Effector memory CD8-positive, alpha-beta T cell (primary cell): ENCODE measurements at regions not wholly inside any gene's neighbourhood (a gene's known extent, or its start where the extent isn't known, plus 50 kb on each side); places are given as distances from the start of the nearest gene placed in this dataset.
"Not testable (repeated sequence)": the region's sequence is repeated elsewhere in the genome, so short reads cannot be mapped to it uniquely, and the experiment has no call there.

Source experiments
- ATAC-seq: fragments of 150-1000 bp; cut with Tn5 transposase; replicated peaks from 2 replicates; pipeline ENCODE4 v1.10.0; 2021; ENCODE audit warnings: mild to moderate bottlenecking, moderate library complexity
- DNase-seq, 3 experiments: peaks; one replicate each; pipeline ENCODE4 v3.0.0; 2021
- H3K27ac Mint-ChIP-seq, 2 donors: one replicate each; pipeline ENCODE4 v1.8.0; 2022; ENCODE audit warnings: mild to moderate bottlenecking in 2 of 2, mixed read lengths in 2 of 2, moderate library complexity in 2 of 2
- H3K27me3 Mint-ChIP-seq, 2 donors: one replicate each; pipeline ENCODE4 v1.8.0; 2022; ENCODE audit warnings: mixed read lengths in 2 of 2
- H3K36me3 Mint-ChIP-seq: one replicate; pipeline ENCODE4 v1.8.0; 2022; ENCODE audit warnings: mild to moderate bottlenecking, moderate library complexity, mixed read lengths; ENCODE audit not compliant: insufficient read depth
- H3K4me1 Mint-ChIP-seq, 2 donors: one replicate each; pipeline ENCODE4 v1.8.0; 2022; ENCODE audit warnings: low read depth in 2 of 2, mixed read lengths in 2 of 2
- H3K4me3 Mint-ChIP-seq, 2 donors: one replicate each; pipeline ENCODE4 v1.8.0; 2022; ENCODE audit warnings: mild to moderate bottlenecking in 2 of 2, mixed read lengths in 2 of 2, moderate library complexity in 2 of 2
- H3K9me3 Mint-ChIP-seq, 2 donors: one replicate each; pipeline ENCODE4 v1.8.0; 2022; ENCODE audit warnings: mixed read lengths in 2 of 2

GRCh38 chr2:238722883-238723282 is 125.0 kb upstream of the TWIST2 start:
- H3K4me1 Mint-ChIP-seq: no peaks in the 10 kb centered on the region
- ATAC-seq (no peak), DNase-seq (no peak)
- peaks cover 27 to 50% of the 10 kb centered on the region in 2 donors for H3K27me3 Mint-ChIP-seq
- H3K27ac Mint-ChIP-seq: no peak overlapping the region
- H3K4me3 Mint-ChIP-seq: no peak overlapping the region
- H3K9me3 Mint-ChIP-seq: peaks cover 0 to 2% of the 10 kb centered on the region in 2 donors
- H3K36me3 Mint-ChIP-seq: peaks cover 3% of the 10 kb centered on the region

GRCh38 chr2:238723740-238724320 is 124.1 kb upstream of the TWIST2 start:
- H3K27ac Mint-ChIP-seq: not testable (repeated sequence)

GRCh38 chr2:238724728-238725127 is 123.2 kb upstream of the TWIST2 start:
- H3K27me3 Mint-ChIP-seq: peaks cover 27 to 68% of the 10 kb centered on the region in 2 donors
- no peak overlapping the region for H3K4me3 Mint-ChIP-seq
- ATAC-seq (no peak), DNase-seq (no peak)
- H3K27ac Mint-ChIP-seq: no peak overlapping the region
- no peaks in the 10 kb centered on the region for H3K4me1 Mint-ChIP-seq
- peaks cover 0 to 2% of the 10 kb centered on the region in 2 donors for H3K9me3 Mint-ChIP-seq
- peaks cover 3% of the 10 kb centered on the region for H3K36me3 Mint-ChIP-seq

More at GRCh38 chr2:238723740-238724320, 124.1 kb upstream of the TWIST2 start:
- not testable (repeated sequence) for H3K4me3 Mint-ChIP-seq, H3K4me1 Mint-ChIP-seq, DNase-seq, ATAC-seq, H3K9me3 Mint-ChIP-seq, H3K36me3 Mint-ChIP-seq
- H3K27me3 Mint-ChIP-seq: peaks cover 27 to 59% of the 10 kb centered on the region in 2 donors

- Mint-ChIP-seq H3K9me3 (peaks cover 0 to 2% of the 10 kb centered on the region in 2 donors), H3K27me3 (peaks cover 27 to 71% of the 10 kb centered on the region in 2 donors), H3K4me3 (no peak overlapping the region), H3K4me1 (no peaks in the 10 kb centered on the region), H3K36me3 (peaks cover 3% of the 10 kb centered on the region), H3K27ac (no peak overlapping the region)
- DNase-seq (no peak), ATAC-seq (no peak)
Observed at GRCh38 chr2:238725298-238725697, 122.6 kb upstream of the TWIST2 start.

GRCh38 chr2:238726670-238727584 is 121.0 kb upstream of the TWIST2 start:
- ATAC-seq: no peak
- H3K9me3 Mint-ChIP-seq: peaks cover 0 to 2% of the 10 kb centered on the region in 2 donors
- peaks cover 3% of the 10 kb centered on the region for H3K36me3 Mint-ChIP-seq
- H3K4me1 Mint-ChIP-seq: no peaks in the 10 kb centered on the region
- peaks cover 27 to 66% of the 10 kb centered on the region in 2 donors for H3K27me3 Mint-ChIP-seq
- no peak overlapping the region for H3K4me3 Mint-ChIP-seq
- H3K27ac Mint-ChIP-seq: no peak overlapping the region
- DNase-seq: no peak

- H3K4me3 Mint-ChIP-seq: no peak overlapping the region
- DNase-seq (no peak), ATAC-seq (no peak)
- peaks cover 27 to 66% of the 10 kb centered on the region in 2 donors for H3K27me3 Mint-ChIP-seq
- H3K9me3 Mint-ChIP-seq: no peaks in the 10 kb centered on the region
- peaks cover 3% of the 10 kb centered on the region for H3K36me3 Mint-ChIP-seq
- no peak overlapping the region for H3K27ac Mint-ChIP-seq
- no peaks in the 10 kb centered on the region for H3K4me1 Mint-ChIP-seq
Observed at GRCh38 chr2:238727585-238728329, 120.1 kb upstream of the TWIST2 start.

- Mint-ChIP-seq H3K27ac (no peak overlapping the region), H3K36me3 (no peaks in the 10 kb centered on the region), H3K4me1 (no peaks in the 10 kb centered on the region), H3K27me3 (peaks cover 27 to 62% of the 10 kb centered on the region in 2 donors), H3K9me3 (no peaks in the 10 kb centered on the region), H3K4me3 (no peak overlapping the region)
- no peak for ATAC-seq
- no peak for DNase-seq
Observed at GRCh38 chr2:238728330-238729260, 119.3 kb upstream of the TWIST2 start.

- Mint-ChIP-seq H3K4me1 (no peaks in the 10 kb centered on the region), H3K27me3 (peaks cover 25 to 59% of the 10 kb centered on the region in 2 donors), H3K4me3 (no peak overlapping the region), H3K27ac (no peak overlapping the region), H3K9me3 (no peaks in the 10 kb centered on the region), H3K36me3 (no peaks in the 10 kb centered on the region)
- ATAC-seq (no peak), DNase-seq (no peak)
Observed at GRCh38 chr2:238729261-238729935, 118.5 kb upstream of the TWIST2 start.

GRCh38 chr2:238730001-238730669 is 117.8 kb upstream of the TWIST2 start:
- Mint-ChIP-seq H3K27me3 (peaks cover 23 to 52% of the 10 kb centered on the region in 2 donors), H3K27ac (no peak overlapping the region), H3K4me3 (no peak overlapping the region), H3K4me1 (no peaks in the 10 kb centered on the region), H3K36me3 (no peaks in the 10 kb centered on the region), H3K9me3 (no peaks in the 10 kb centered on the region)
- no peak for ATAC-seq
- DNase-seq: no peak

- Mint-ChIP-seq H3K4me1 (no peaks in the 10 kb centered on the region), H3K9me3 (no peaks in the 10 kb centered on the region), H3K36me3 (no peaks in the 10 kb centered on the region), H3K27me3 (peaks cover 22 to 44% of the 10 kb centered on the region in 2 donors), H3K27ac (no peak overlapping the region), H3K4me3 (no peak overlapping the region)
- DNase-seq: no peak
- ATAC-seq: no peak
Observed at GRCh38 chr2:238730881-238731280, 117.0 kb upstream of the TWIST2 start.

GRCh38 chr2:238731961-238732360 is 115.9 kb upstream of the TWIST2 start:
- H3K4me1 Mint-ChIP-seq: no peaks in the 10 kb centered on the region
- DNase-seq: no peak
- H3K36me3 Mint-ChIP-seq: no peaks in the 10 kb centered on the region
- H3K9me3 Mint-ChIP-seq: no peaks in the 10 kb centered on the region
- ATAC-seq: no peak
- H3K4me3 Mint-ChIP-seq: no peak overlapping the region
- H3K27ac Mint-ChIP-seq: no peak overlapping the region
- H3K27me3 Mint-ChIP-seq: peaks cover 19 to 38% of the 10 kb centered on the region in 2 donors

GRCh38 chr2:238738917-238739316 is 109.0 kb upstream of the TWIST2 start:
- Mint-ChIP-seq H3K4me1 (no peaks in the 10 kb centered on the region), H3K36me3 (no peaks in the 10 kb centered on the region), H3K27me3 (peaks cover 64 to 74% of the 10 kb centered on the region in 2 donors), H3K27ac (no peak overlapping the region), H3K4me3 (no peak overlapping the region), H3K9me3 (no peaks in the 10 kb centered on the region)
- no peak for DNase-seq
- no peak for ATAC-seq
